Smooth muscle cell (in vitro differentiated cells): ENCODE measurements at regions not wholly inside any gene's neighbourhood (a gene's known extent, or its start where the extent isn't known, plus 50 kb on each side); places are given as distances from the start of the nearest gene placed in this dataset.

Experiments
- DNase-seq: peaks from one replicate; lab custom pipeline; 2025; ENCODE audit not compliant: unreplicated experiment; lab: John Stamatoyannopoulos, UW
- H2AFZ ChIP-seq: fragments of 200-600 bp; sonication (generic); 2 replicates; pipeline ENCODE4 v1.6.0; 2016; ENCODE audit warnings: antibody characterized with exemption, low read depth, mild to moderate bottlenecking
- H3F3A ChIP-seq: fragments of 200-600 bp; sonication (generic); 2 replicates; pipeline ENCODE4 v1.6.0; 2017; ENCODE audit warnings: antibody characterized with exemption, low read depth
- H3K27ac ChIP-seq: fragments of 200-600 bp; sonication (generic); 2 replicates; pipeline ENCODE4 v1.5.1; 2016; ENCODE audit warnings: low read depth, mild to moderate bottlenecking
- H3K27me3 ChIP-seq: fragments of 200-600 bp; sonication (generic); 2 replicates; pipeline ENCODE4 v1.6.1; 2016; ENCODE audit warnings: low read depth, mild to moderate bottlenecking
- H3K36me3 ChIP-seq: fragments of 200-600 bp; sonication (generic); 2 replicates; pipeline ENCODE4 v1.5.1; 2016; ENCODE audit warnings: low read depth
- H3K4me1 ChIP-seq: fragments of 200-600 bp; sonication (generic); 2 replicates; pipeline ENCODE4 v1.5.1; 2016; ENCODE audit warnings: low read depth
- H3K4me2 ChIP-seq: fragments of 200-600 bp; sonication (generic); 2 replicates; pipeline ENCODE4 v1.6.0; 2016; ENCODE audit warnings: mild to moderate bottlenecking
- H3K4me3 ChIP-seq: fragments of 200-600 bp; sonication (generic); 2 replicates; pipeline ENCODE4 v1.5.1; 2016; ENCODE audit warnings: mild to moderate bottlenecking
- H3K79me2 ChIP-seq: fragments of 200-600 bp; sonication (generic); 2 replicates; pipeline ENCODE4 v1.6.0; 2016; ENCODE audit warnings: low read depth, mild to moderate bottlenecking
- H3K9ac ChIP-seq: fragments of 200-600 bp; sonication (generic); 2 replicates; pipeline ENCODE4 v1.6.0; 2016; ENCODE audit warnings: low read depth
- H3K9me3 ChIP-seq: fragments of 200-600 bp; sonication (generic); replicated peaks from 2 replicates; pipeline ENCODE4 v1.5.1; 2016; ENCODE audit warnings: low read depth
- H4K20me1 ChIP-seq: fragments of 200-600 bp; sonication (generic); 2 replicates; pipeline ENCODE4 v1.6.0; 2016; ENCODE audit warnings: low read depth
- WGBS: methylation state at CpG from one replicate; pipeline ENCODE4 v1.1.7; 2016; ENCODE audit warnings: low lambda C conversion rate; 5-methylcytosine and 5-hydroxymethylcytosine counted together
- TF ChIP-seq, protein P1 (sequence below): fragments of 200-600 bp; sonication (generic); IDR thresholded peaks from 2 replicates; pipeline ENCODE4 v1.5.1; 2017; ENCODE audit warnings: borderline replicate concordance, mild to moderate bottlenecking, antibody characterized with exemption; ENCODE audit not compliant: insufficient read depth, poor library complexity, severe bottlenecking

DNA sequence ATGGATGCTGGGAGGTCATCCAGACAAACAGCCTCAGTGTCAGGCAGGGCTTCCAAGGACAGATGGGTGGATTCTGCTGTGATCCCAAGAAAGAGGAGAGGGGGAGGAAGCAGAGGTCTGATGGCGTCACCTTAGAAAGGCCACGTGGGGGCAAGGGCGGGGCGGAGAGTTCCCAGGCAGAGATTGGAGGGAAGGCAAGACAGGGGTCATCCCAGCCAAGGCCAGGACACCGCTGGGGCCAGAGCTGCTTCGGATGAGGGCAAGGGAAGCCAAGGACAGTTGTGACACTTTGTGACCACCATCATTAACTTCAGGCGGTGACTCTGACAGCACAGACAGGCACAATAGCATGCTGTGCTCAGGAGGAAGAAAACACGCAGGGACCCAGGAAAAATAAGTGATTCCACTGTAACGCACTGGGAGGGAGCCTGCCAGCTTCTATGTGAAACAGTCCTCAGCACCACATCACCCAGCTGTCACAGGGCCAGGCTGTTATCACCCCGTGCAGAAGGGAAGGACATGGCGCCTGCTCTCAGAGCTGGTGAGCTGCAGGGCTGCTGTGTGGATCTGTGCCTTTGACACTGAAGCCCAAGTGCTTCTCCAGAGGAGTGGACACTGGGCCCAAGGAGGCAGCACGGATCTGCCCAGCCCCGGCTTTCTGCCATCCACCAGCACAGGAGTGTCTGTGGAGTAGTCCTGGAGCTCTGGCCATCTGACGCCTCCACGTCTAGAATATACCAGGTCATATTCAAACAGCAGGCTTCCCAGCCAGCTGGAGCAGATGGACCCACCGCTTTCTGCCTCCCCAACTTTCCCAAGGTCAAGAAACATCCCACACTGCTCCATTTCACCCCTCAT lies 204.1 kb downstream of the NDUFA10 start:
- Histone ChIP-seq H3K27ac (no peak overlapping the region), H2AFZ (no peak overlapping the region), H3K4me2 (no peak overlapping the region), H3K4me3 (no peak overlapping the region), H4K20me1 (no peaks in the 10 kb centered on the region), H3K9me3 (no peaks in the 10 kb centered on the region), H3K4me1 (no peaks in the 10 kb centered on the region), H3K27me3 (no peaks in the 10 kb centered on the region), H3F3A (no peaks in the 10 kb centered on the region), H3K9ac (no peak overlapping the region), H3K79me2 (no peaks in the 10 kb centered on the region), H3K36me3 (no peaks in the 10 kb centered on the region)
- 84% methylated on average over 16 of the region's 16 CpGs for WGBS
- DNase-seq = no peak
- TF ChIP-seq, protein P1, sequence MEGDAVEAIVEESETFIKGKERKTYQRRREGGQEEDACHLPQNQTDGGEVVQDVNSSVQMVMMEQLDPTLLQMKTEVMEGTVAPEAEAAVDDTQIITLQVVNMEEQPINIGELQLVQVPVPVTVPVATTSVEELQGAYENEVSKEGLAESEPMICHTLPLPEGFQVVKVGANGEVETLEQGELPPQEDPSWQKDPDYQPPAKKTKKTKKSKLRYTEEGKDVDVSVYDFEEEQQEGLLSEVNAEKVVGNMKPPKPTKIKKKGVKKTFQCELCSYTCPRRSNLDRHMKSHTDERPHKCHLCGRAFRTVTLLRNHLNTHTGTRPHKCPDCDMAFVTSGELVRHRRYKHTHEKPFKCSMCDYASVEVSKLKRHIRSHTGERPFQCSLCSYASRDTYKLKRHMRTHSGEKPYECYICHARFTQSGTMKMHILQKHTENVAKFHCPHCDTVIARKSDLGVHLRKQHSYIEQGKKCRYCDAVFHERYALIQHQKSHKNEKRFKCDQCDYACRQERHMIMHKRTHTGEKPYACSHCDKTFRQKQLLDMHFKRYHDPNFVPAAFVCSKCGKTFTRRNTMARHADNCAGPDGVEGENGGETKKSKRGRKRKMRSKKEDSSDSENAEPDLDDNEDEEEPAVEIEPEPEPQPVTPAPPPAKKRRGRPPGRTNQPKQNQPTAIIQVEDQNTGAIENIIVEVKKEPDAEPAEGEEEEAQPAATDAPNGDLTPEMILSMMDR = no peak

DNA sequence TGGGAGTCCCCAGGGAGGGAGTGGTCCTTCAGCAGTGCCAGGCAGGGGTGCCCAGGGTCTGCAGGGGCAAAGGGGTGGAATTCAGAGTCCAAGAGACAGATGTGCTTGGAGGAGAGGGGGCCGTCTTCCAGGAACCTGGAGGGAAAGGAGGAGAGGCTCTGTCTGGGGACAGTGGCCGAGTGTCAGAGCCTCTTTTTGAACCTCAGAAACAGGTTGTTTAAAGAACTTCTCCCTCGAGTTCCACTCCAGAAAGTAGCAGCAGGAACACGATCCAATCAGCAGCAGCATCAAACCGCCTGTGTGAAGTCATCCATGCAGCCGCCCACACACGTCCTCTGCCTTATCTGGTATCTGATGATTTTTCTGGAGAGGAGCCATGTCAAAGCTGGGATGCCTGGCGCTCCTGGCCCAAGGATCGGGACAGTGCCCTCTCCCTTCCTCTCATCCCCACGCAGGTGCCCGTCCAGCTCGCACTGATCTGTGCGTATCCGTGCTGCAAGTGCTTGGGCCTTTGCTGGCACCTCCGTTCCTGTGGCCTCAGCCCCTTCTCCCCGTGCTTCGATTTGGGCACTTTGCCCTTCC lies 205.1 kb downstream of the NDUFA10 start:
- no peaks in the 10 kb centered on the region for H3K9me3 ChIP-seq
- H3K27me3 ChIP-seq = no peaks in the 10 kb centered on the region
- no peak overlapping the region for H3K27ac ChIP-seq
- no peak overlapping the region for H3K4me3 ChIP-seq
- 73% methylated on average over 17 of the region's 17 CpGs for WGBS
- H3K79me2 ChIP-seq = no peaks in the 10 kb centered on the region
- TF ChIP-seq, protein P1 = no peak
- H3K36me3 ChIP-seq = no peaks in the 10 kb centered on the region
- no peaks in the 10 kb centered on the region for H4K20me1 ChIP-seq
- H3F3A ChIP-seq = no peaks in the 10 kb centered on the region
- H3K4me2 ChIP-seq = no peak overlapping the region
- no peaks in the 10 kb centered on the region for H3K4me1 ChIP-seq
- no peak for DNase-seq
- H2AFZ ChIP-seq = no peak overlapping the region
- H3K9ac ChIP-seq = no peak overlapping the region

DNA sequence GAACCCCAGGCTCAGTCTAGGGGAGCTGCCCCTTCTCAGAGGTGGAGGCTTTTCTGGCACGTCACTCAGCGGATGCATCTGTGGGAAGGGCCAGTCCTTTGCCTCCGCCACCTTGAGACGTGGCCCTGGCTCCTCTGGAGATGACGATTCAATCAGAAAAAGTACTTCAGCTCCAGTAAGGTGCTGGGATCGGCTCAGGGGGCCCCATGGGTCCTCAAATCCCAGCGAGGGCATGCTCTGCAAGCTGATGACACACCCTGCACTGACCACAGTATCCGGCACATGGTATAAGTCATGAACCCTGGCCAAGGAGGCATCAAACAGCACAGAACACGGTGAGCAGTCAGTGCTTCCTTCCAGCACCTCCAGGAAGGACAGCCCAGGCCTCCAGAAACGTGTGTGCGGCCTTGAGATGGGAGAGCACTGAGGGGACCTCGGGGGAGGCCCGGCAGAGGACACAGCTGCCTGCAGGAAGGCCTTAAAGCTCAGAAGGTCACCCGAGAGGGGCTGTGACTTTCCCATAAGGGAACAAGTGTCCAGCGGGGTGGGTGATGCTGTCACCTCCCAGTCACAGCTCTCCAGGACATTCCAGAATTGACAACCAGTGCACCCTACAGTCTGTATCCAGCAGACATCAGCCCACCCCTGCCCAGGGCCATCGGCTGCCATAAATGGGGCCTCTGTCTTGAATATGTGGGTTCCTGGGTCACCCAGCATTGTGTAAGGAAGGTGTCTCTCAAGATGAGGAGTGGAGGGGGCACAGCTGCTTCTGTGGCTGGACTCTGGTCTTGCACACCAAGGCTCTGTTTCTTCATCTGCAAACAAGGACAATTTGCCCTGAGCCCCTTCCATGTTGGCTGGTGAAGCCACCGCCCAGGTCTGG lies 205.8 kb downstream of the NDUFA10 start:
- DNase-seq = no peak
- Histone ChIP-seq H3F3A (no peaks in the 10 kb centered on the region), H3K4me3 (no peak overlapping the region), H3K79me2 (no peaks in the 10 kb centered on the region), H4K20me1 (no peaks in the 10 kb centered on the region), H3K9ac (no peak overlapping the region), H3K4me2 (no peak overlapping the region), H2AFZ (no peak overlapping the region), H3K27ac (no peak overlapping the region), H3K36me3 (no peaks in the 10 kb centered on the region), H3K9me3 (no peaks in the 10 kb centered on the region), H3K27me3 (no peaks in the 10 kb centered on the region), H3K4me1 (no peaks in the 10 kb centered on the region)
- TF ChIP-seq, protein P1 = no peak
- WGBS = 87% methylated on average over 17 of the region's 17 CpGs
